NCI-H226 (cell line): ENCODE measurements at regions not wholly inside any gene's neighbourhood (a gene's known extent, or its start where the extent isn't known, plus 50 kb on each side); places are given as distances from the start of the nearest gene placed in this dataset.
"Not testable (repeated sequence)": the region's sequence is repeated elsewhere in the genome, so short reads cannot be mapped to it uniquely, and the experiment has no call there.

ENCODE experiments used
- DNase-seq: peaks from one replicate; pipeline ENCODE4 v3.0.0-alpha.2; 2015

- not testable (repeated sequence) for DNase-seq
Measured at GRCh38 chr9:41839786-41840185, 289.4 kb downstream of the CNTNAP3B start.

GRCh38 chr9:41838953-41839352, 290.3 kb downstream of the CNTNAP3B start:
- DNase-seq = not testable (repeated sequence)

GRCh38 chr9:41838562-41838851, 290.7 kb downstream of the CNTNAP3B start:
- not testable (repeated sequence) for DNase-seq

GRCh38 chr9:41837684-41838561, 291.3 kb downstream of the CNTNAP3B start:
- DNase-seq = not testable (repeated sequence)

- DNase-seq = not testable (repeated sequence)
Measured at GRCh38 chr9:41833108-41833507, 296.1 kb downstream of the CNTNAP3B start.

GRCh38 chr9:41824723-41825122, 304.5 kb downstream of the CNTNAP3B start:
- not testable (repeated sequence) for DNase-seq

GRCh38 chr9:41802706-41803105, 326.5 kb downstream of the CNTNAP3B start:
- DNase-seq = not testable (repeated sequence)

- DNase-seq = not testable (repeated sequence)
Measured at GRCh38 chr9:41798684-41799083, 330.5 kb downstream of the CNTNAP3B start.

- peak; percentile 79 for DNase-seq
Measured at GRCh38 chr9:41790719-41791363, 338.4 kb downstream of the CNTNAP3B start.

GRCh38 chr9:41790007-41790406, 339.2 kb downstream of the CNTNAP3B start:
- not testable (repeated sequence) for DNase-seq

- not testable (repeated sequence) for DNase-seq
Measured at GRCh38 chr9:41789387-41789786, 339.8 kb downstream of the CNTNAP3B start.

- not testable (repeated sequence) for DNase-seq
Measured at GRCh38 chr9:41787951-41788350, 341.3 kb downstream of the CNTNAP3B start.

GRCh38 chr9:41787270-41787669, 342.0 kb downstream of the CNTNAP3B start:
- not testable (repeated sequence) for DNase-seq

GRCh38 chr9:41784006-41784405, 345.2 kb downstream of the CNTNAP3B start:
- not testable (repeated sequence) for DNase-seq

GRCh38 chr9:41783070-41783810, 346.0 kb downstream of the CNTNAP3B start:
- DNase-seq = not testable (repeated sequence)

GRCh38 chr9:41781899-41782298, 347.3 kb downstream of the CNTNAP3B start:
- not testable (repeated sequence) for DNase-seq

GRCh38 chr9:41779897-41780406, 349.3 kb downstream of the CNTNAP3B start:
- not testable (repeated sequence) for DNase-seq

GRCh38 chr9:41779192-41779591, 350.0 kb downstream of the CNTNAP3B start:
- DNase-seq = not testable (repeated sequence)

GRCh38 chr9:41778535-41779071, 350.6 kb downstream of the CNTNAP3B start:
- not testable (repeated sequence) for DNase-seq

GRCh38 chr9:41777536-41777935, 351.7 kb downstream of the CNTNAP3B start:
- DNase-seq = not testable (repeated sequence)

GRCh38 chr9:41772541-41772940, 356.7 kb downstream of the CNTNAP3B start:
- not testable (repeated sequence) for DNase-seq

- DNase-seq = not testable (repeated sequence)
Measured at GRCh38 chr9:41771693-41772092, 357.5 kb downstream of the CNTNAP3B start.

GRCh38 chr9:41754822-41755221, 374.4 kb downstream of the CNTNAP3B start:
- not testable (repeated sequence) for DNase-seq
